ENCODE measurements at regions not wholly inside any gene's neighbourhood (a gene's known extent, or its start where the extent isn't known, plus 50 kb on each side); places are given as distances from the start of the nearest gene placed in this dataset.

- no TSS peak for BruUV-seq (replicated peaks)
- CTCF ChIA-PET = interaction anchor here (0.6 kb wide), 1 partner anchor 177 kb away, joined by 4 read pairs; no protein-coding TSS in a partner anchor
Observed at GRCh38 chr15:62750471-62750870, 292.1 kb upstream of the TPM1 start.

GRCh38 chr15:62752657-62753517 is 289.7 kb upstream of the TPM1 start:
- no peak for DNase-seq
- BruUV-seq (replicated peaks) = no TSS peak
- Mint-ChIP-seq H3K27ac (ENCODE audit: unreplicated experiment) (no peak overlapping the region), H3K4me1 (ENCODE audit: low read depth, unreplicated experiment) (no peaks in the 10 kb centered on the region), H3K36me3 (ENCODE audit: insufficient read depth, unreplicated experiment) (no peaks in the 10 kb centered on the region), H3K9me3 (ENCODE audit: low read depth, unreplicated experiment) (no peaks in the 10 kb centered on the region), H3K27me3 (ENCODE audit: unreplicated experiment) (no peaks in the 10 kb centered on the region), H3K4me3 (ENCODE audit: low read depth, unreplicated experiment) (no peak overlapping the region)
- TF ChIP-seq, protein P1, sequence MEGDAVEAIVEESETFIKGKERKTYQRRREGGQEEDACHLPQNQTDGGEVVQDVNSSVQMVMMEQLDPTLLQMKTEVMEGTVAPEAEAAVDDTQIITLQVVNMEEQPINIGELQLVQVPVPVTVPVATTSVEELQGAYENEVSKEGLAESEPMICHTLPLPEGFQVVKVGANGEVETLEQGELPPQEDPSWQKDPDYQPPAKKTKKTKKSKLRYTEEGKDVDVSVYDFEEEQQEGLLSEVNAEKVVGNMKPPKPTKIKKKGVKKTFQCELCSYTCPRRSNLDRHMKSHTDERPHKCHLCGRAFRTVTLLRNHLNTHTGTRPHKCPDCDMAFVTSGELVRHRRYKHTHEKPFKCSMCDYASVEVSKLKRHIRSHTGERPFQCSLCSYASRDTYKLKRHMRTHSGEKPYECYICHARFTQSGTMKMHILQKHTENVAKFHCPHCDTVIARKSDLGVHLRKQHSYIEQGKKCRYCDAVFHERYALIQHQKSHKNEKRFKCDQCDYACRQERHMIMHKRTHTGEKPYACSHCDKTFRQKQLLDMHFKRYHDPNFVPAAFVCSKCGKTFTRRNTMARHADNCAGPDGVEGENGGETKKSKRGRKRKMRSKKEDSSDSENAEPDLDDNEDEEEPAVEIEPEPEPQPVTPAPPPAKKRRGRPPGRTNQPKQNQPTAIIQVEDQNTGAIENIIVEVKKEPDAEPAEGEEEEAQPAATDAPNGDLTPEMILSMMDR (IDR thresholded peaks at IDR 0.05; ENCODE audit: unreplicated experiment) = no peak
- CTCF ChIA-PET = no interaction called here
- intact Hi-C loops (cut with micrococcal nuclease; ENCODE audit: unreplicated experiment) = no loop called here

More at GRCh38 chr15:62750471-62750870, 292.1 kb upstream of the TPM1 start:
- intact Hi-C loops (cut with micrococcal nuclease; ENCODE audit: unreplicated experiment) = no loop called here
- Mint-ChIP-seq H3K36me3 (ENCODE audit: insufficient read depth, unreplicated experiment) (no peaks in the 10 kb centered on the region), H3K4me1 (ENCODE audit: low read depth, unreplicated experiment) (no peaks in the 10 kb centered on the region), H3K4me3 (ENCODE audit: low read depth, unreplicated experiment) (no peak overlapping the region), H3K27me3 (ENCODE audit: unreplicated experiment) (no peaks in the 10 kb centered on the region), H3K9me3 (ENCODE audit: low read depth, unreplicated experiment) (no peaks in the 10 kb centered on the region), H3K27ac (ENCODE audit: unreplicated experiment) (no peak overlapping the region)
- no peak for DNase-seq
- TF ChIP-seq, protein P1 (IDR thresholded peaks at IDR 0.05; ENCODE audit: unreplicated experiment) = no peak

DNA sequence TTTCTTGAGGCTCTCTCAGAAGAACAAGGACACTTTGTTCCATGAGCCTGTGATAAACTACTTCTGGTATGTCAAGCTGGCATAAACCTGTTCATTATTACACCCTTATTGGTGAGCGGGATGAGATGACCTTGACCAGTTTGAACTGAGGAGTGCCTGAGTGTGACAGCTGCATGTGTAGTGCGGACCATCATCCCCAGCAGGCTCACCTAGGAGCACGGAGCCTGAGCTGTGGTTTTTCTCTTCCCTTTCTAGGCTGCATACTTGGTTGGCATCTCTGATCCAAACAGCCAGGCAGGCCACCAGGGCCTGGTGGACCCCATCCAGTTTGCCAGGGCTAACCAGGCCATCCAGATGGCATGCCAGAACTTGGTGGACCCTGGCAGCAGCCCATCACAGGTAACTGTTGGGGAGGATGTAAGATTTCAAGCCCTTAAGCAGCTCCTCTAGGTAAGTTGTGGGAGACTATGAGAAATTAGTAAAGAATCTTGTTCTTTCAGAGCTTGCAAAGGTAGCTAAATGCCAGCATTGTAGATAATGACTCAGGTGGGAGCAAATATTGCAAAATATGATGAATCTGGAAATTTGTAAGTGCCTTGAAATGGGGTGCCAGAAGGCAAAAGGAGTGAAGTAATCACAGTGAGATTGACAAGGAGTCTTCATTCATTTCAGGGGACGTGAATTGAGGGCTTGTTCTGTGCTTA is 288.9 kb upstream of the TPM1 start:
- H3K4me1 Mint-ChIP-seq (ENCODE audit: low read depth, unreplicated experiment) = no peaks in the 10 kb centered on the region
- no peaks in the 10 kb centered on the region for H3K9me3 Mint-ChIP-seq (ENCODE audit: low read depth, unreplicated experiment)
- H3K27ac Mint-ChIP-seq (ENCODE audit: unreplicated experiment) = no peak overlapping the region
- no peaks in the 10 kb centered on the region for H3K27me3 Mint-ChIP-seq (ENCODE audit: unreplicated experiment)
- CTCF ChIA-PET = no interaction called here
- BruUV-seq (replicated peaks) = no TSS peak
- H3K36me3 Mint-ChIP-seq (ENCODE audit: insufficient read depth, unreplicated experiment) = no peaks in the 10 kb centered on the region
- intact Hi-C loops (cut with micrococcal nuclease; ENCODE audit: unreplicated experiment) = no loop called here
- TF ChIP-seq, protein P1 (IDR thresholded peaks at IDR 0.05; ENCODE audit: unreplicated experiment) = no peak
- DNase-seq = no peak
- H3K4me3 Mint-ChIP-seq (ENCODE audit: low read depth, unreplicated experiment) = no peak overlapping the region

DNA sequence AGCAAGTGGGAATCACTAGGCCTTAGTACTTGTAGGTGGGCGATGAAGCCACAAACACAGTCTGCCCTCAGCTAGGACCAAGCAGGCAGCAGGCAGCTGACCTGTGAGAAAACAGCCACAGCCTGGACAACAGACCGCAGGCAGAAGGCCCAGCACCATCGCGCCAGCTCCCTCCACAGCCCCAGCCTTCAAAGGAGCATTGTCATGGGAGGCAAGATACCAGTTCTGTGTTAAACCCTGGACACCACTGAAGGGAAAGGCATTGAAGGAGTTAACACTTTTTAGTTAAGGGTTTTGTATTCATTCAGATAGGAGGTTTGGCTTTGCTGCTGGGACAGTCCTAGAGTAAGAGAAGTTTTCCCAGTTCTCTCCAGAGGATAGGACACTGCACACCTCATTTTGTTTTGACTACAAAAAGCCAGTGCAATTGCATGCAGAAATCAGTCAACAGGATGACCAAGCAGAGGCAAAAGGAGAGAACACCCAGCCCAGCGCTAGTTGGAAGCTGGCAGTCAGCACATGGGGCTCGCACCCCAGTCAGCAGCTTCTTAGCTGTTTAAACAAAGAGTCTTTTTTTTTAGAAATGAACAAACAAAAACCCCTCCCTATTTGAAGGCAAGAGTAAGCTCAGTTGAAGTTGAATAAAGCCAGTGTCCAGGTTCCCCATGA is 286.1 kb upstream of the TPM1 start:
- CTCF ChIA-PET = interaction anchor here (0.6 to 1.4 kb wide), 2 partner anchors 14 to 171 kb away, joined by 3 to 4 read pairs; no protein-coding TSS in a partner anchor
- Mint-ChIP-seq H3K9me3 (ENCODE audit: low read depth, unreplicated experiment) (no peaks in the 10 kb centered on the region), H3K27ac (ENCODE audit: unreplicated experiment) (no peak overlapping the region), H3K4me1 (ENCODE audit: low read depth, unreplicated experiment) (no peaks in the 10 kb centered on the region), H3K27me3 (ENCODE audit: unreplicated experiment) (no peaks in the 10 kb centered on the region), H3K36me3 (ENCODE audit: insufficient read depth, unreplicated experiment) (no peaks in the 10 kb centered on the region), H3K4me3 (ENCODE audit: low read depth, unreplicated experiment) (no peak overlapping the region)
- no TSS peak for BruUV-seq (replicated peaks)
- DNase-seq = no peak
- intact Hi-C loops (cut with micrococcal nuclease; ENCODE audit: unreplicated experiment) = no loop called here
- TF ChIP-seq, protein P1 (IDR thresholded peaks at IDR 0.05; ENCODE audit: unreplicated experiment) = no peak

Data from Calu3 (cell line).